Fibroblast of lung (primary cell): ENCODE measurements at regions not wholly inside any gene's neighbourhood (a gene's known extent, or its start where the extent isn't known, plus 50 kb on each side); places are given as distances from the start of the nearest gene placed in this dataset.

ENCODE experiments used
- DNase-seq, 2 donors: peaks; one replicate each; pipeline versions ENCODE4 v3.0.0 to v3.0.0-alpha.2; 2010; ENCODE audit warnings: low read depth in 2 of 2
- H2AFZ ChIP-seq: 2 replicates; pipeline ENCODE4 v1.5.1; 2012; ENCODE audit warnings: low read length, control low read depth, inconsistent platforms
- H3K27ac ChIP-seq: 2 replicates; pipeline ENCODE4 v1.5.1; 2011; ENCODE audit warnings: low read length, control low read depth; ENCODE audit not compliant: insufficient read depth
- H3K27me3 ChIP-seq: 2 replicates; pipeline ENCODE4 v1.5.1; 2011; ENCODE audit warnings: mild to moderate bottlenecking, low read length; ENCODE audit not compliant: control insufficient read depth, insufficient read depth
- H3K36me3 ChIP-seq: 2 replicates; pipeline ENCODE4 v1.5.1; 2011; ENCODE audit warnings: low read length; ENCODE audit not compliant: control insufficient read depth, insufficient read depth
- H3K4me1 ChIP-seq: 2 replicates; pipeline ENCODE4 v1.5.1; 2011; ENCODE audit warnings: low read length; ENCODE audit not compliant: control insufficient read depth, insufficient read depth; ENCODE audit errors: extremely low read depth
- H3K4me2 ChIP-seq: 2 replicates; pipeline ENCODE4 v1.5.1; 2011; ENCODE audit warnings: low read length, control low read depth; ENCODE audit not compliant: insufficient read depth; ENCODE audit errors: extremely low read depth
- H3K4me3 ChIP-seq, 4 experiments: fragments of 200-600 bp in 1 of 4; sonication (generic) in 1 of 4; replicated peaks in 1 of 4; 2 replicates each; pipeline ENCODE4 v1.5.1; 2011 to 2016; ENCODE audit warnings: low read length in 4 of 4, low read depth in 3 of 4, mild to moderate bottlenecking in 3 of 4, control low read depth in 2 of 4, inconsistent platforms in 1 of 4, mixed read lengths in 1 of 4; ENCODE audit not compliant: insufficient read depth in 1 of 4; ENCODE audit errors: control extremely low read depth in 1 of 4
- H3K79me2 ChIP-seq: 2 replicates; pipeline ENCODE4 v1.5.1; 2012; ENCODE audit warnings: mild to moderate bottlenecking, low read length, inconsistent platforms; ENCODE audit not compliant: control insufficient read depth, insufficient read depth
- H3K9ac ChIP-seq: 2 replicates; pipeline ENCODE4 v1.5.1; 2011; ENCODE audit warnings: mild to moderate bottlenecking, low read length, control low read depth; ENCODE audit not compliant: insufficient read depth
- H3K9me3 ChIP-seq: 2 replicates; pipeline ENCODE4 v1.5.1; 2012; ENCODE audit warnings: low read depth, low read length; ENCODE audit not compliant: control insufficient read depth, insufficient read depth
- H4K20me1 ChIP-seq: 2 replicates; pipeline ENCODE4 v1.5.1; 2011; ENCODE audit warnings: low read length; ENCODE audit not compliant: control insufficient read depth, insufficient read depth; ENCODE audit errors: extremely low read depth
- EZH2 ChIP-seq: IDR thresholded peaks from 2 replicates; pipeline ENCODE4 v1.5.1; 2012; ENCODE audit warnings: low read length, control low read depth, mild to moderate bottlenecking; ENCODE audit errors: missing control alignments
- TF ChIP-seq, protein P1 (sequence below), 2 donors: IDR thresholded peaks in 1 of 2; conservative IDR thresholded peaks in 1 of 2; 1 replicate in 1 of 2; 2 replicates in 1 of 2; pipeline ENCODE4 v1.5.1; 2011 to 2012; ENCODE audit warnings: low read length in 2 of 2, control low read depth in 1 of 2, inconsistent platforms in 1 of 2, low read depth in 1 of 2, mild to moderate bottlenecking in 1 of 2

DNA sequence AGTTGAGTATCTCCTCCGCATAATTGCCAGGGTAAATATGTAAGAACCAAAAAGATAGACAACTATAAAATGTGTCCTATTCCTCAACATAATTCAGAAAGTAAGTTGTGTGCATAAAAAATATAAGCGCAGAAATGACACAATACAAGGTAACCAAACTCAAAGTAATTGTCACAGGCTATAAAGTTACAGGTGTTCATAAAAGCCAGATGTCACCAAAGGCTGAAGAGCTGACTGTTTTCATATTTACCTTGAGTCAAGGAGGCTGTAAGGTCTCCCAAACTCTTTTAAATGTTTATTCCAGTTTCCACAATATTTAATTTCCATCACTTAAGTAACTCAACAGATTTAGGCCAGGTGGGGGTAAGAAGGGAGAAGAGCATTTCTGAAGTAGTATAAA, 192.2 kb upstream of the MARCKS start:
- no peaks in the 10 kb centered on the region for H3K4me1 ChIP-seq
- no peaks in the 10 kb centered on the region for H3K79me2 ChIP-seq
- no peaks in the 10 kb centered on the region for H4K20me1 ChIP-seq
- no peak overlapping the region for H3K9ac ChIP-seq
- H2AFZ ChIP-seq, result no peak overlapping the region
- H3K9me3 ChIP-seq, result no peaks in the 10 kb centered on the region
- no peak for DNase-seq
- no peak for TF ChIP-seq EZH2
- TF ChIP-seq, protein P1, sequence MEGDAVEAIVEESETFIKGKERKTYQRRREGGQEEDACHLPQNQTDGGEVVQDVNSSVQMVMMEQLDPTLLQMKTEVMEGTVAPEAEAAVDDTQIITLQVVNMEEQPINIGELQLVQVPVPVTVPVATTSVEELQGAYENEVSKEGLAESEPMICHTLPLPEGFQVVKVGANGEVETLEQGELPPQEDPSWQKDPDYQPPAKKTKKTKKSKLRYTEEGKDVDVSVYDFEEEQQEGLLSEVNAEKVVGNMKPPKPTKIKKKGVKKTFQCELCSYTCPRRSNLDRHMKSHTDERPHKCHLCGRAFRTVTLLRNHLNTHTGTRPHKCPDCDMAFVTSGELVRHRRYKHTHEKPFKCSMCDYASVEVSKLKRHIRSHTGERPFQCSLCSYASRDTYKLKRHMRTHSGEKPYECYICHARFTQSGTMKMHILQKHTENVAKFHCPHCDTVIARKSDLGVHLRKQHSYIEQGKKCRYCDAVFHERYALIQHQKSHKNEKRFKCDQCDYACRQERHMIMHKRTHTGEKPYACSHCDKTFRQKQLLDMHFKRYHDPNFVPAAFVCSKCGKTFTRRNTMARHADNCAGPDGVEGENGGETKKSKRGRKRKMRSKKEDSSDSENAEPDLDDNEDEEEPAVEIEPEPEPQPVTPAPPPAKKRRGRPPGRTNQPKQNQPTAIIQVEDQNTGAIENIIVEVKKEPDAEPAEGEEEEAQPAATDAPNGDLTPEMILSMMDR (conservative IDR thresholded peaks at IDR 0.05 in 1 of 2, IDR thresholded peaks at IDR 0.05 in 1 of 2; ENCODE audit: low read depth in 1 of 2, low read length in 2 of 2), result no peak
- no peak overlapping the region for H3K4me3 ChIP-seq
- H3K27me3 ChIP-seq, result no peaks in the 10 kb centered on the region
- H3K4me2 ChIP-seq, result no peak overlapping the region
- H3K27ac ChIP-seq, result no peak overlapping the region
- no peaks in the 10 kb centered on the region for H3K36me3 ChIP-seq

DNA sequence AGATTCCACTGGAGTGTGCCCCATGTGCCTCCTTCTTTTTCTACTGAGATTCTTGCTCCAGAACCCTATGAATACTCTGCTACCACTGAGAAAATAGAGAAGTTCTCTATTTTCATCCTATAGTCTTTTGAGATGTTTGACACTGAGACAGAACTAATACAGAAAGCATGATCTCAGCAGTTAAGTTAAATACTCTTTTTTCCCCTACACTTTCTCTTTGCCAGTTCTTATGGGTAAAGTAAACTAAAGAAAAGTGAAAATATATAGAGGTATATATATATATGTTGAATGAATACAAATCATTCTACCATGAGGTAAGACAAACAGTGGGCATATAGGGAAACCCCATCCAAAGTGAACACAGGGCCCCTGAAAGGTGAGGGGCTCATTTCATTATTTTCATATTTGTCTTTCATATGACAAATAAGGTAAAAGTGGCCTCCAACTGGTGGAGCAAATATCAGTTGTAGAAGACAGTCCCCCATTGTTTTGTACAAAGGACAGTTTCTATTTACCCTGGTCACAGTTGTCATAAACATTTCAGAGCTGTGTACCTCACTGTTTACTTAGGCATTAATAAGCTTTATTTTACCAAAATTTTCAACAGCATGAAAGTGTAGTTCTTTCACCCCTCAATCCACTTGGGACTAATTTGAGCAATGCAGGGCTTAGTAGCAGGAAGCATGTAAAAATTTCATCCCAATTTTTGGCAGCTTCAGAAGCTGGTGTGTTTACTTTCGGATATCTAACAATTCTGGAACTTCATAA, 188.3 kb upstream of the MARCKS start:
- H3K4me3 ChIP-seq, result no peak overlapping the region
- TF ChIP-seq EZH2, result no peak
- TF ChIP-seq, protein P1 (conservative IDR thresholded peaks at IDR 0.05 in 1 of 2, IDR thresholded peaks at IDR 0.05 in 1 of 2; ENCODE audit: low read depth in 1 of 2, low read length in 2 of 2), result no peak
- no peak overlapping the region for H3K9ac ChIP-seq
- no peak overlapping the region for H3K4me2 ChIP-seq
- H2AFZ ChIP-seq, result no peak overlapping the region
- H3K9me3 ChIP-seq, result no peaks in the 10 kb centered on the region
- no peaks in the 10 kb centered on the region for H3K79me2 ChIP-seq
- no peaks in the 10 kb centered on the region for H4K20me1 ChIP-seq
- no peaks in the 10 kb centered on the region for H3K27me3 ChIP-seq
- no peak overlapping the region for H3K27ac ChIP-seq
- H3K36me3 ChIP-seq, result no peaks in the 10 kb centered on the region
- peaks cover 10% of the 10 kb centered on the region for H3K4me1 ChIP-seq
- DNase-seq, result no peak

DNA sequence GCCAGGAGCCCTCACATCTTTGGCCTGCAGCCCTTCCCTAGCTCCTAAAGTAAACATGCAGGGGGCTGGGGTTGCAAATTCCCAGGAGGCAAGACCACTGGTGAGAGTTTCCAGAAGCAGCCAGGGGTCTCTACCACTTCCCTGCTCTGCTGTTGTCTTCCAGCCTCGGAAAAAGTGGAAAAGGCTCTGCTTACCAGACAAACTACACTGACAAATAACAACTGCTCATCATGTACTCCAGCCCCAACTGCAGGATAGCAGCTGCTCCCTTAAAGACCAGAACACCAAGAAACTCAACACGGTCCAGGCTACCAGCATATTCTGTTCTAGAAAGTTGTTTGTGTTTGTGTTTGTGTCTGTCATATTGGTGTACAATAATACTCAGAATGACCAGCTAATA, 187.5 kb upstream of the MARCKS start:
- H3K9ac ChIP-seq, result no peak overlapping the region
- H3K36me3 ChIP-seq, result no peaks in the 10 kb centered on the region
- no peak for TF ChIP-seq EZH2
- TF ChIP-seq, protein P1 (conservative IDR thresholded peaks at IDR 0.05 in 1 of 2, IDR thresholded peaks at IDR 0.05 in 1 of 2; ENCODE audit: low read depth in 1 of 2, low read length in 2 of 2), result no peak
- peaks cover 10% of the 10 kb centered on the region for H3K4me1 ChIP-seq
- H3K9me3 ChIP-seq, result no peaks in the 10 kb centered on the region
- no peak overlapping the region for H3K4me3 ChIP-seq
- H4K20me1 ChIP-seq, result no peaks in the 10 kb centered on the region
- no peaks in the 10 kb centered on the region for H3K27me3 ChIP-seq
- no peak overlapping the region for H3K4me2 ChIP-seq
- no peak overlapping the region for H2AFZ ChIP-seq
- no peaks in the 10 kb centered on the region for H3K79me2 ChIP-seq
- no peak for DNase-seq
- no peak overlapping the region for H3K27ac ChIP-seq
